Stimulated activated naive CD4-positive, alpha-beta T cell treated with Interleukin-2 at 50 U/mL for 16 hours (primary cell): ENCODE measurements at regions not wholly inside any gene's neighbourhood (a gene's known extent, or its start where the extent isn't known, plus 50 kb on each side); places are given as distances from the start of the nearest gene placed in this dataset.
A peak's percentile ranks its signal among the peaks of the same experiment; 100 is the strongest.
"Not testable (repeated sequence)": the region's sequence is repeated elsewhere in the genome, so short reads cannot be mapped to it uniquely, and the experiment has no call there.

ENCODE experiments used
- DNase-seq: peaks from one replicate; lab custom pipeline; 2025; lab: John Stamatoyannopoulos, UW

GRCh38 chr2:207363761-207364290 is 165.9 kb upstream of the CREB1 start:
- no peak for DNase-seq

DNA sequence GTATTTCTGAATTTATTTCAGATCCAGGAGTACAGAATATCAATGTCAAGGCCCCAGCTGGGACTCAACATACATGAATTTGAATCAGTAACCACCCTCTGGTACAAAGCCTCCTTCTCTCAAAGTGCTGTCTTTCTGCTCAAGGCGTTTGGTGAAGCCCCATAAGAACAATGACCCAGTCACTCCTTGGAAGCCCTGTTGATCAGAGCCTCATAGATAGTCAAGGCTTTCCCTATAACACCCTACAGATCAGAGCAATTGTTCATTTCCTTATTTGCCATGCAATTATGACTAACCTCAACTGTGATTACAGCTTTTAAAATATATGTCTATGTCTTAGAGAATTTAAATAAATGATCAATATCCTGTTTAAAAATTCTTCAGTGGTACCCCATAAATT is 159.1 kb upstream of the CREB1 start:
- DNase-seq: no peak

DNA sequence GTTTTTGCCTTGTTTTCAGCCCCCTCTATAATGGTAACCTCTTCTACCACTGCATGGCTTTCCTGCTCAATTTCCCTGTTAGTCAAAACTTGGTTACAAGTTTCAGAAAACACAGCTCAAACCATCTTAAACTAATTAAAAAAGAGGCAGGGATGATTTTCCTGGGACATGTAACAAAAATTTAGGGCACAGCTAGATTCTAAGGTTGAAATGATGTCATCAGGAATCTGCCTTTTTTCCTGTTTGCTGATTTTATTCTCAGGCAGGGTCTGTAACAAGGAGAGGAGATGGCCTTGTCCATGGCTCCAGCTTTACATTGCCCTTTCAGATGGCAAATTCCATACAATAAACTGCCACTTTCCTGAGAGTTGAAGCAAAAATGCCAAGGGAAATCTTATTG is 157.9 kb upstream of the CREB1 start:
- no peak for DNase-seq

GRCh38 chr2:207372483-207372882 is 157.3 kb upstream of the CREB1 start:
- no peak for DNase-seq

- DNase-seq: no peak
These were observed 154.4 kb upstream of the CREB1 start for GRCh38 chr2:207375207-207375875.

DNA sequence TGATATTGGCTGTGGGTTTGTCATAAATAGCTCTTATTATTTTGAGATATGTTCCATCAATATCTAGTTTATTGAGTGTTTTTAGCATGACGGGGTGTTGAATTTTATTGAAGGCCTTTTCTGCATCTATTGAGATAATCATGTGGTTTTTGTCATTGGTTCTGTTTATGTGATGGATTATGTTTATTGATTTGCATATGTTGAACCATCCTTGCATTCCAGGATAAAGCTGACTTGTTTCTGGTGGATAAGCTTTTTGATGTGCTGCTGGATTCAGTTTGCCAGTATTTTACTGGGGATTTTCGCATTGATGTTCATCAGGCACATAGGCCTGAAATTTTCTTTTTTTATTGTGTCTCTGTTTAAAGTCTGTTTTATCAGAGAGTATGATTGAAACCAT is 151.1 kb upstream of the CREB1 start:
- not testable (repeated sequence) for DNase-seq

GRCh38 chr2:207385076-207385475 is 144.7 kb upstream of the CREB1 start:
- no peak for DNase-seq

DNA sequence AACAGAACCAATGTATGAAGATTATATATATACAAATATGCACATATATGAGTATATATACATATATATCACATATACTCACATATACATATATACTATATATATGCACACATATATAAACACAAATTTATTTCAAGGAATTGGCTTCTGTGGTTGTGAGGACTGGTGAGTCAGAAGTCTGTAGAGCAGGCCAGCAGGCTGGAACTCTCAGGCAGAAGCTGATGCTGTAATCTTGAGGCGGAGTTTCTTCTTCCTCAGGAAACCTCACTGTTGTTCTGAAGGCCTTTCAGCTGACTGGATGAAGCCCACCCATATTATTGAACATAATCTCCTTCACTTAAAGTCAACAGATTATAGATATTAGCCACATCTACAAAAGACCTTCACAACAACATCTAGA is 143.9 kb upstream of the CREB1 start:
- no peak for DNase-seq

DNA sequence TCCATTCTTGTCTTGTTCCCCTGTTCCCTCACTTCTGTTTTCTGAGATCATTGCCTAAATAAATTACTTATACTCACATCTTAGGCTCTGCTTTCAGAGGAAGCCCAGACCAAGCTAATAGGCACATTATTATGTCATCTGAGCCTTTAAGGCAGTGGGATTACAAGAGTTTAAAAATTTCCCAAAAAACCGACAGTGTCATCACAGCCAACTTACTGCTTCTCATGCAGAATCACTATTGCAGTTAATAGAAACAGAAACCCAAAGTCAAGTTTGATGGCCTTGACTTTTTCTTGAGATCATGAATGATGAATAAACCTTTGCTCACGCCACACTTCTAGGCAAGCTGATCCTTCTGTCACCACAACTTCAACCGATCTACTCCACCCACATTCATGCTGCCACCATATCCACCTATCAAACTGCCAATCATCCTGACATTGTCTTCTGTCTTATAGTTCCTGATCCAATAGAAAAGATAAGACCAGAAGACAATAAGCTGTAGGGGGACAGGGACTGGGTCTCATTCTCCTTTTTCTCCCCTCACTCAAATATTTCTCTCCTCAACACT is 142.7 kb upstream of the CREB1 start:
- no peak for DNase-seq

DNA sequence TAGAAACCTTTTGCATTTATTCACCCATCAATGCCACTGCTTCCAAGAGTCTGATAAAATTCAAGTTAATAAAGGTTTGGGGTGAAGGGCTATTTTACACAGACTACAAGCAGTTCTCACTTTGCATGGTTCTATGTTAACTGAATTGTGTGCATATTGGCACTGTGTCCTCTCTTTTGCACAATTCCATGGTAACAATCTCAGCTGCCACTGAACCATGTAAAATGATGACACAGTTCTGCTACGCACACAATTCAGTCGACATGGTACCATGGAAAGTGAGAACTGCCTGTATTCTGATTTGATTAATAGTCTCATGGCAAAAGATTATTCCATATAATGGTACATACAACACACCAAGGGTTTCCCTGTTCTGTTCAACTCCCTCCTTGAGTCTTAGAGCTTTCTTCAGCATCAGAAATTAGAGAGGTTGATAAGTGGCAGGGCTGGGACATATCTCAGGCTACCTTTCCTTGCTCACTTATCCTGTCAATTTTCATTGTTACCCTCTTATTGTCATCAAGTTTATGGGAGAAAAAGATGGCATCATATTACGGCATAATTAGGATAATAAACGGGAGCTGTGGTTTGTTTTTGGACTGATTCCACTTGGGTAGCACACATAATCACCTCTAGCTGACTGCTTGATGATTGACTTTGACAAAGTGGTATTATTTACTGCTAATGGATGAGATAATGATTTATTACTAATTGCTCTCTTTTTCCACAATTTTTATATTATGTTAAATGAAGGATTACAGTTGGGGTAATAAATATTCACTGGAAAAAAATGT is 139.3 kb upstream of the CREB1 start:
- no peak for DNase-seq

DNA sequence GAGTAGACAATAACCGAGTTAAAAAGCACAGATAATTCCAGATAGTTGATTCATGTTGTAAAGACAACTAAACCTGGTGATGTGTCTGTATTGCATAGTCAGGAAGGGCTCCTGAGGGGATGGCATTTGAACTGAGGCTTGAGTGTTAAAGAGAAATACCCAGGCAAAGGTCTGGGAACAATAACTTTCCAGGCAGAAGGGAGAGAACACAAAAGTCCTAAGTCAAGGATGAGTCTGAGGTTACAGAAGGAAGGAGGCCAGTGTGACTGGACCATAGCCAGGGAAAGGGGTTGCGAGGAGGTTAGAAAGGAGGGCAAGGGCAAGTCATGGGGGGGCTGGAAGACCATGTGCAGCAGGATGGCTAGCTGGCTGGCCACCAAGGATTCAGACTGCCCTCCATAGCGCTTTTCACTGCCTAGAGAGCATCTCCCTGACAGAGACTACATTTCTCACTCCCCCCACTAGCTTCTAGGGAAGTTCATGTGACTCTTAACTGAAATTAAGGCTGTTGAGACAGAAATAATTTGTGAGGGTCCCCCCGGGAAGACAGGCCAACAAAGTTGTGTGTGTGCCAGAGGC is 135.5 kb upstream of the CREB1 start:
- no peak for DNase-seq

GRCh38 chr2:207394812-207395534 is 134.8 kb upstream of the CREB1 start:
- DNase-seq: peak; percentile 18

- DNase-seq: no peak
These were observed 134.1 kb upstream of the CREB1 start for GRCh38 chr2:207395535-207396251.

DNA sequence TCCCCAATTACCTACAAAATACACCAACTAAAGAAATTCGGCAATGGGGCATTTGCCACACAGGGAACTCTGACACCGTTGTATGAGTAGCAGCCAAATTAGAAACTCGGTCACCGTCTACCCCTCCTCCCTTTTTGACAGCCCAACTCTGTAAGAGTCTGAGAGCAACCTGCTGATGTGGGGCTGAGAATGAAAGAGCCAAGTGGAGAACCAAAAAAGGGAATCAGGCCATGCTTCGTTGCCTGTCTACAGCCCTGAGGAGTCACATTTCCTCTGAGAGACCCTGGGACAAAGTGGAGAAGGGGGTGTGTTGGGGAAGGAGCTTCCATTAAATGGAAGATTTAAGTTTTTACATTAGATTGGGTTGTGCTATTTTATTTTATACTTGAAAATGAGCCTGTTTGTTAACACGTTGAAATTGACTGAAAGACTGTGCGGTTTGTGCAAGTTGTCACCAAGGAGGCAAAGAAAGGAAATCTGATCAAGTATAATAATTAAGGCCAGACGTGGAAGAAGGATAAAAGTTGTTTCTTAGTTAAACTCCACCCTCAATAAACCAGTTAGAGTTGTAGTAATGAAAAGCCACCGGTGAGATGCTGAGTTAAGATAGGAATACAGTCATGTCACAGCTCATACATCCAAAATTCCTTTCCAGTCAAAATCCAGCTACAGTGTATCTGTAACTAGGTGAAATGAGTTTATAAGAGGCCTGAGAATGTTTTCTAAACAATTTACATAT is 131.7 kb upstream of the CREB1 start:
- DNase-seq: no peak

GRCh38 chr2:207399301-207399700 is 130.5 kb upstream of the CREB1 start:
- DNase-seq: no peak

GRCh38 chr2:207401338-207401737 is 128.4 kb upstream of the CREB1 start:
- no peak for DNase-seq

DNA sequence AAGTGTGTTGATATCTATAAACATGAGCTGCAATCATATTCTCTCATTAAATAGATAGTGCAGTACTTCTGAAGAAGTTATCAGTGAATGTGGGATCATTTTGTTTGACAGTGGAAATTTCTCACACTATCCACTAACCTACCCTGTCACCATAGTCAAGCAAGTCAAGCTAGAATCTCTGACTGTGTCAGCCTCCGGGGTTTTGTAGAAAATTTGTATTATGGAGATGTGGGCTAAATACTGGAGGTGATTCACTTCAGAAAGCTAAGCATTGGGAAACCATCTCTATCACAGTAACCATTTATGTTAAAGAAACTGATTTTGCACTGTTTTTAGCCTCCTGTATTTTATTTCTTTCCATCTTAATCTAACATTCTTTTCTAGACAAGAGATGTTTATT is 126.6 kb upstream of the CREB1 start:
- DNase-seq: no peak

- no peak for DNase-seq
These were observed 125.8 kb upstream of the CREB1 start for GRCh38 chr2:207403950-207404349.

- no peak for DNase-seq
These were observed 124.6 kb upstream of the CREB1 start for GRCh38 chr2:207405150-207405549.

- DNase-seq: no peak
These were observed 121.5 kb upstream of the CREB1 start for GRCh38 chr2:207408086-207408794.
